HUES64 (cell line): ENCODE measurements at regions not wholly inside any gene's neighbourhood (a gene's known extent, or its start where the extent isn't known, plus 50 kb on each side); places are given as distances from the start of the nearest gene placed in this dataset.

Experiments
- H3K27ac ChIP-seq: 2 replicates; pipeline ENCODE4 v1.7.0; 2013; ENCODE audit warnings: low read depth, low read length, inconsistent platforms
- H3K27me3 ChIP-seq: 2 replicates; pipeline ENCODE4 v1.6.1; 2013; ENCODE audit warnings: mild to moderate bottlenecking, low read length; ENCODE audit not compliant: insufficient read depth
- H3K36me3 ChIP-seq: 2 replicates; pipeline ENCODE4 v1.6.1; 2013; ENCODE audit warnings: mild to moderate bottlenecking, low read length; ENCODE audit not compliant: insufficient read depth
- H3K4me1 ChIP-seq: 2 replicates; pipeline ENCODE4 v1.6.1; 2013; ENCODE audit warnings: mild to moderate bottlenecking, low read length, moderate library complexity; ENCODE audit not compliant: insufficient read depth
- H3K4me3 ChIP-seq: 2 replicates; pipeline ENCODE4 v1.5.1; 2013; ENCODE audit warnings: mild to moderate bottlenecking, low read length, moderate library complexity
- H3K9ac ChIP-seq: 2 replicates; pipeline ENCODE4 v1.6.1; 2013; ENCODE audit warnings: mild to moderate bottlenecking, low read depth, low read length
- H3K9me3 ChIP-seq: 2 replicates; pipeline ENCODE4 v1.6.1; 2013; ENCODE audit warnings: low read depth, low read length; ENCODE audit not compliant: insufficient read depth
- WGBS: fragments of 150-250, 120-280 bp; methylation state at CpG from one replicate; pipeline ENCODE4 v1.1.7; 2013; ENCODE audit warnings: missing lambda C conversion rate; 5-methylcytosine and 5-hydroxymethylcytosine counted together

GRCh38 chr3:24765399-24765798, 270.7 kb upstream of the THRB start:
- Histone ChIP-seq H3K9ac (no peak overlapping the region), H3K4me1 (no peaks in the 10 kb centered on the region), H3K9me3 (no peaks in the 10 kb centered on the region), H3K27ac (no peak overlapping the region), H3K4me3 (no peak overlapping the region), H3K27me3 (no peaks in the 10 kb centered on the region), H3K36me3 (no peaks in the 10 kb centered on the region)

GRCh38 chr3:24769918-24770317, 275.3 kb upstream of the THRB start:
- Histone ChIP-seq H3K9me3 (no peaks in the 10 kb centered on the region), H3K36me3 (no peaks in the 10 kb centered on the region), H3K4me3 (no peak overlapping the region), H3K27me3 (no peaks in the 10 kb centered on the region), H3K4me1 (no peaks in the 10 kb centered on the region), H3K27ac (no peak overlapping the region), H3K9ac (no peak overlapping the region)

GRCh38 chr3:24773798-24774197, 279.1 kb upstream of the THRB start:
- Histone ChIP-seq H3K9ac (no peak overlapping the region), H3K4me1 (no peaks in the 10 kb centered on the region), H3K9me3 (peaks cover 3% of the 10 kb centered on the region; the same call in 1 of the 2 replicates), H3K27me3 (no peaks in the 10 kb centered on the region), H3K4me3 (no peak overlapping the region), H3K36me3 (no peaks in the 10 kb centered on the region), H3K27ac (no peak overlapping the region)
- WGBS = 20% methylated on average over 4 of the region's 4 CpGs

- peaks cover 32% of the 10 kb centered on the region for H3K9me3 ChIP-seq
- H3K27ac ChIP-seq = no peak overlapping the region
- H3K9ac ChIP-seq = no peak overlapping the region
- WGBS = 83% methylated on average over 1 of the region's 2 CpGs
- no peaks in the 10 kb centered on the region for H3K36me3 ChIP-seq
- no peaks in the 10 kb centered on the region for H3K4me1 ChIP-seq
- H3K27me3 ChIP-seq = no peaks in the 10 kb centered on the region
- no peak overlapping the region for H3K4me3 ChIP-seq
These were observed 286.3 kb upstream of the THRB start for GRCh38 chr3:24780991-24781390.

- Histone ChIP-seq H3K4me3 (no peak overlapping the region), H3K27me3 (no peaks in the 10 kb centered on the region), H3K36me3 (no peaks in the 10 kb centered on the region), H3K9ac (no peak overlapping the region), H3K4me1 (no peaks in the 10 kb centered on the region), H3K27ac (no peak overlapping the region), H3K9me3 (peaks cover 32% of the 10 kb centered on the region)
- no CpG with 5 or more reads among the region's 3 CpGs for WGBS
These were observed 286.8 kb upstream of the THRB start for GRCh38 chr3:24781454-24781853.

GRCh38 chr3:24793896-24794295, 299.2 kb upstream of the THRB start:
- Histone ChIP-seq H3K36me3 (no peaks in the 10 kb centered on the region), H3K9ac (no peak overlapping the region), H3K4me3 (no peak overlapping the region), H3K27ac (no peak overlapping the region), H3K27me3 (no peaks in the 10 kb centered on the region), H3K4me1 (no peaks in the 10 kb centered on the region), H3K9me3 (no peaks in the 10 kb centered on the region)
- 86% methylated on average over 5 of the region's 5 CpGs for WGBS

GRCh38 chr3:24802614-24803013, 308.0 kb upstream of the THRB start:
- H3K36me3 ChIP-seq = no peaks in the 10 kb centered on the region
- H3K9me3 ChIP-seq = no peaks in the 10 kb centered on the region
- no peak overlapping the region for H3K27ac ChIP-seq
- WGBS = 97% methylated on average over 2 of the region's 2 CpGs
- no peaks in the 10 kb centered on the region for H3K4me1 ChIP-seq
- no peak overlapping the region for H3K9ac ChIP-seq
- H3K4me3 ChIP-seq = no peak overlapping the region
- H3K27me3 ChIP-seq = no peaks in the 10 kb centered on the region

GRCh38 chr3:24804095-24804494, 309.4 kb upstream of the THRB start:
- no peaks in the 10 kb centered on the region for H3K9me3 ChIP-seq

GRCh38 chr3:24810881-24811280, 316.2 kb upstream of the THRB start:
- 93% methylated on average over 5 of the region's 5 CpGs for WGBS

More at GRCh38 chr3:24804095-24804494, 309.4 kb upstream of the THRB start:
- no peak overlapping the region for H3K4me3 ChIP-seq
- H3K4me1 ChIP-seq = peaks cover 12% of the 10 kb centered on the region; the same call in 1 of the 2 replicates
- H3K9ac ChIP-seq = no peak overlapping the region
- WGBS = 93% methylated on average over 1 of the region's 1 CpG
- H3K27me3 ChIP-seq = no peaks in the 10 kb centered on the region
- no peak overlapping the region for H3K27ac ChIP-seq
- no peaks in the 10 kb centered on the region for H3K36me3 ChIP-seq

GRCh38 chr3:24812116-24812515, 317.5 kb upstream of the THRB start:
- H3K9ac ChIP-seq = no peak overlapping the region
- 86% methylated on average over 1 of the region's 1 CpG for WGBS
- no peak overlapping the region for H3K27ac ChIP-seq
- H3K27me3 ChIP-seq = no peaks in the 10 kb centered on the region
- no peaks in the 10 kb centered on the region for H3K9me3 ChIP-seq
- no peak overlapping the region for H3K4me3 ChIP-seq
- H3K4me1 ChIP-seq = peaks cover 12% of the 10 kb centered on the region; the same call in 1 of the 2 replicates
- no peaks in the 10 kb centered on the region for H3K36me3 ChIP-seq

More at GRCh38 chr3:24810881-24811280, 316.2 kb upstream of the THRB start:
- Histone ChIP-seq H3K27ac (no peak overlapping the region), H3K27me3 (no peaks in the 10 kb centered on the region), H3K4me3 (no peak overlapping the region), H3K4me1 (peaks cover 12% of the 10 kb centered on the region; the same call in 1 of the 2 replicates), H3K9me3 (no peaks in the 10 kb centered on the region), H3K36me3 (no peaks in the 10 kb centered on the region), H3K9ac (no peak overlapping the region)

- Histone ChIP-seq H3K9me3 (no peaks in the 10 kb centered on the region), H3K27ac (no peak overlapping the region), H3K9ac (no peak overlapping the region), H3K4me3 (no peak overlapping the region), H3K36me3 (no peaks in the 10 kb centered on the region), H3K27me3 (no peaks in the 10 kb centered on the region), H3K4me1 (no peaks in the 10 kb centered on the region)
- WGBS = 100% methylated on average over 1 of the region's 1 CpG
These were observed 323.4 kb upstream of the THRB start for GRCh38 chr3:24818055-24818454.

GRCh38 chr3:24828011-24828410, 333.4 kb upstream of the THRB start:
- Histone ChIP-seq H3K4me1 (no peaks in the 10 kb centered on the region), H3K27ac (no peak overlapping the region), H3K4me3 (no peak overlapping the region), H3K9me3 (no peaks in the 10 kb centered on the region), H3K9ac (no peak overlapping the region), H3K27me3 (peaks cover 70% of the 10 kb centered on the region), H3K36me3 (no peaks in the 10 kb centered on the region)
- WGBS = 91% methylated on average over 4 of the region's 4 CpGs
